ENCODE measurements at regions not wholly inside any gene's neighbourhood (a gene's known extent, or its start where the extent isn't known, plus 50 kb on each side); places are given as distances from the start of the nearest gene placed in this dataset.
"Not testable (repeated sequence)": the region's sequence is repeated elsewhere in the genome, so short reads cannot be mapped to it uniquely, and the experiment has no call there.

DNA sequence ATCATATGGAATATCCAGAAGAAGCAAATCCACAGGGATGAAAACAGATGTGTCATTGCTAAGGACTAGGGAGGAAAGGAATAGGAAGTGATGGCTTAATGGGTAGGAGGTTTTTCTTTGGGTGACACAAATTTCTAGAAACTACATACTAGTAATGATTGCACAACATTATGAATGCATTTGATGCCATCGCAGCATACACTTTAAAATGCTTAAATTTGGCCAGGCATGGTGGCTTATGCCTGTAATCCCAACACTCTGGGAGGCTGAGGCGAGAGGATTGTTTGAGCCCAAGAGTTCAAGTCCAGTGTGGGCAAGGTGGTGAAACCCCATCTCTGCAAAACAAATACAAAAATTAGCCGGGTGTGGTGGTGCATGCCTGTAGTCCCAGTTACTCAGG, 1370.8 kb downstream of the AACS start:
- no peak for DNase-seq (ENCODE audit: low read depth in 2 of 2)

- no peak for DNase-seq (ENCODE audit: low read depth in 2 of 2)
Observed at GRCh38 chr12:126437934-126438333, 1372.7 kb downstream of the AACS start.

GRCh38 chr12:126443977-126444376, 1378.7 kb downstream of the AACS start:
- no peak for DNase-seq (ENCODE audit: low read depth in 2 of 2)

GRCh38 chr12:126447346-126447745, 1382.1 kb downstream of the AACS start:
- no peak for DNase-seq (ENCODE audit: low read depth in 2 of 2)

DNA sequence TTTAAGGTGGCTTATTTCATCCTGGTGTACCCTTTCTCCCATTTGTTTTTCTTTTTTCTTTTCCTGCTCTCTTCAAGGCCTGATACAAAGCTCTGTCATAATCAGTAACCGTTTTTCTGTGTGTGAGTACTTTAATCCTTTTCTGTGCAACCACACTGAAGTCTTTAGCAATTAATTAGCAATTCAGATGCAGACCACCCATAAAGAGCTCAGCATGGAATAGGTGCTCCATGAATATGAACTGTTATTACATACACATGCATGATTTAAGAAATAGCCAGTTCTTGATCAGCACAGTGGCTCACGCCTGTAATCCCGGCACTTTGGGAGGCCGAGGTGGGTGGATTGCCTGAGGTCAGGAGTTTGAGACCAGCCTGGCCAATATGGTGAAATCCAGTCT, 1386.6 kb downstream of the AACS start:
- DNase-seq (ENCODE audit: low read depth in 2 of 2) = no peak

GRCh38 chr12:126452686-126453085, 1387.5 kb downstream of the AACS start:
- DNase-seq (ENCODE audit: low read depth in 2 of 2) = not testable (repeated sequence)

GRCh38 chr12:126454581-126454980, 1389.3 kb downstream of the AACS start:
- no peak for DNase-seq (ENCODE audit: low read depth in 2 of 2)

GRCh38 chr12:126457776-126458175, 1392.5 kb downstream of the AACS start:
- no peak for DNase-seq (ENCODE audit: low read depth in 2 of 2)

GRCh38 chr12:126464153-126464552, 1398.9 kb downstream of the AACS start:
- DNase-seq (ENCODE audit: low read depth in 2 of 2) = no peak

GRCh38 chr12:126469211-126469610, 1404.0 kb downstream of the AACS start:
- DNase-seq (ENCODE audit: low read depth in 2 of 2) = no peak

- no peak for DNase-seq (ENCODE audit: low read depth in 2 of 2)
Observed at GRCh38 chr12:126474703-126475102, 1409.5 kb downstream of the AACS start.

DNA sequence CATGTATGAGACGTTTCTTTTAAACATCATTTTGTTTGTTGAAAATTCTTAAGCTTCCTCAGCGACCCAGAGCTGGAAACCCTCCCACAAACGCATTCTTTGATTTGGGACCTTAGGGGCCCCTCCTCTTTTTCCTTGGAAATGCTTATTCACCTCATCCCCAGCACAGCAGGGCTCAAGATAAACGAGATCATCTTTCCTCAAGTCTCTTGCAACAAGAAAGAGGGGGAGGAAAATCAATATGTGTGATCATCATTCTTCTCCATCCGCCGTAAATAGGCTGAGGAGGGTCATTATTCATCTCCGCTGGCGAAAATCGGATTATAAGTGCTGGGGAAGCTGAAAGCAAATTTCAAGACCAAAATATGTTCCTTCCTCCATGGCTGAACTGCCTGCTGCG, 1415.2 kb downstream of the AACS start:
- no peak for DNase-seq (ENCODE audit: low read depth in 2 of 2)

- no peak for DNase-seq (ENCODE audit: low read depth in 2 of 2)
Observed at GRCh38 chr12:126481688-126482087, 1416.5 kb downstream of the AACS start.

DNA sequence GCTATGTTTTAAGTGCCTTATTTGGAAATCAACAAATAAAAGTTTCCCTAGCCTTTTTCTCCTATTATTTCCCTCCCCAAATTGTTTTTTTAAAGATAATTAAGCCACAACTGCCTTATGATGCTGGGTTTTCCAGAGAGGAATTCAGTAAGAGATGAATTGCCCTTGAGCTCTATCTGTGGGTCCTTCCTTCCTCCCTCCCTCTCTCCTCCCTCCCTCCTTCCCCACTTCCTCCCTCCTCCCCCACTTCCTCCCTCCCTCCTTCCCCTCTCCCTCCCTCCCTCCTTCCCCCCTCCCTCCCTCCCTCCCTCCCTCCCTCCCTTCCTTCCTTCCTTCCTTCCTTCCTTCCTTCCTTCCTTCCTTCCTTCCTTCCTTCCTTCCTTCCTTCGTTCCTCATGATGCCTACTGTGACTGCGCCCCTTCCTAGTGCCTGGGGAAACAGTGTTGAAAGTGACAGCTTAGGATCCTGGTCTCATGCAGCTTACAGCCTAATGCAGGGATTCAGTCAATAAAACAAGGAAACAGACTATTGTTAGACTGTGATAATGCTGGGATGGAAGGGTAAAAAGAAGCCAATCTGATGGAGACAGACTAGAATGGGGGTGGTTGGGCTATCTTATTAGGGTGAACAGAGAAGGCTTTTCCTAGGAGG, 1417.1 kb downstream of the AACS start:
- DNase-seq (ENCODE audit: low read depth in 2 of 2) = no peak

DNA sequence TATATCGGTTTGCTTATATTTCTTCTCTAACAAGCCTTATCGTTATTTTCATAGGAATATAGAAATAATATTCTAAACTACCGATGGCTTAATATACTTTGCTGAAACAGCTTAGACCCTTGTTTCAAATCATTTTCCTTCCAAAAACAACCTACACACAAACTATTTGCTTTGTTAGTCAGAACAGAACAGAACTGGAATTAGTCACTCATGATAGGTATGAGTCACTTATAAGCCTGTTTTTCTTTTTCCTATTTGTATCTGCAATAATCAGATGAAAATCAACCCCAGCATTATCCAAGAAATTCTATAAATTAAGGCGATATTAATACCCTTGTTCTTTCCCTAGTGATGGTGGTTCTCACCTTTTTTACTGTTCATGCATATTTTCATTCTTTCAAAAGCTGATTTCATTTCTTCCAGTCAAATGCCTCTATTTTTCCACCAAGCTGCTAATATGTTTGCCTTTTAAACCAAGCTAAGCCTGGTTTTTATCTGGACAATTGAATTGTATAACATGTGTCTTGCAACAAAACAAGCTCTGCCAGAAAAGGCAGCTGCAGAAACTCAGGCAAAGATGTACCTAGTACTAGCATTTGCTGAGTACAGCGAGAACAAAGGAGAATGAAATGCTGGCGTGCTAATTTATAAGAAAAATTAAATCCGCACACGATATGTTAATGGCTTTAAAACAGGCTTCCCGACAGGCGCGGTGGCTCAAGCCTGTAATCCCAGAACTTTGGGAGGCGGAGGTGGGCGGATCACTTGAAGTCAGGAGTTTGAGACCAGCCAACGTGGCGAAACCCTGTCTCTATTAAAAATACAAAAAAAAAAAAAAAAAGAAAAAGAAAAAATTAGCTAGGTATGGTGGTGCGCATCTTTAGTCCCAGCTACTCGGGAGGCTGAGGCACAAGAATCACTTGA, 1418.2 kb downstream of the AACS start:
- no peak for DNase-seq (ENCODE audit: low read depth in 2 of 2)

GRCh38 chr12:126487431-126487980, 1422.3 kb downstream of the AACS start:
- DNase-seq (ENCODE audit: low read depth in 2 of 2) = no peak

DNA sequence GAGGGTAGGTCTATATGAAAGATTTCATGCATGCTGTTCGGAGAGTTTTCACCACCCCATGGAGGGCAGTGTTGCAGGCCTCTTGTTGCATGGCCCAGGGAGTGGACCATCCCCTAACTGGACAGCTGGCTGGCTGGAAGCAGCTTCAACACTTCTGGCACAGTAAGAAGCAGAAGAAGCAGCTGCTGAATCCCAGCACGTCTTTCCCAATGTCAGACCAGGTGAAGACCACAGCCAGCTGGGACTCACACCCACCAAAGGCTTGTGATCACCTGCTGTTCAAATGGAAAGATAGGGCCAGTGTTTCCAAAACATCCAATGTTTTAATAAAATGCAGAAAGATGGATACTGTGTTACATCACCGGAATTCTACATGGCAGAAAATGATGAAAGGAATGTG, 1423.6 kb downstream of the AACS start:
- no peak for DNase-seq (ENCODE audit: low read depth in 2 of 2)

- DNase-seq (ENCODE audit: low read depth in 2 of 2) = no peak
Observed at GRCh38 chr12:126492181-126492580, 1426.9 kb downstream of the AACS start.

DNA sequence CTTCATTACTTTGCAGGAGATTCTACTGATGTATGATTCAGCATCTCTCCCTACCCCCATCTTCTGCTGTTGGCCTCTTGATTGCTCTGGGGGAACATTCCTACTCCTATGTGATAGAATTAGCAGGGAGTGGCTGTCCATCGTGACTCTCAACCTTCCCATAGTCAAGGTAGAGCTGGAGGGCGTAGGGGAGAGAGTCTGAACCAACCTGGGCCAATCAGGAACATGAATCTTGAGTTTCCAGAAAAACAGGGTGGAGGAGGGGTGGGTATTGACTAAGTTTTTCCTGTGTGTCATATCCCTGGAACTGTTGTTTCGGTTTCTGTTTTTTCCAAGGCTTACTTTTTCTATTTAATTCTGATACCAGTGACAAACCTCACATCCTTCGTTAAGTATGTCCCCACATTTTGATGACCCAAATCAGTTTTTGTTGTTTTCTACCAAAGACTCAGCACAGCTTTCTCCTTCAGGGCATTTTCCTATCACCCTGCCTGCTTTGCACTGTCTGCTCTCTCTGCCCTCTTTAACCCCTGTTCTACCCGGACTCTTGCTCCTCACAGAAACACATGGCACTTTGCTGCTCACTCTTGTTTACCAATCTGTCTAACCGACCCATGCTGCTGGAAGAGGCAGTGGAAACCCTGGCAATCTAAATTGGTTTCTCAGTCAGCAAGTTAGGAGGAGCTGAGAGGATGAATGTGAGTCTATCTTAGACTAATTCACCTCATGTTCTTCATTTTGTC, 1428.3 kb downstream of the AACS start:
- no peak for DNase-seq (ENCODE audit: low read depth in 2 of 2)

DNA sequence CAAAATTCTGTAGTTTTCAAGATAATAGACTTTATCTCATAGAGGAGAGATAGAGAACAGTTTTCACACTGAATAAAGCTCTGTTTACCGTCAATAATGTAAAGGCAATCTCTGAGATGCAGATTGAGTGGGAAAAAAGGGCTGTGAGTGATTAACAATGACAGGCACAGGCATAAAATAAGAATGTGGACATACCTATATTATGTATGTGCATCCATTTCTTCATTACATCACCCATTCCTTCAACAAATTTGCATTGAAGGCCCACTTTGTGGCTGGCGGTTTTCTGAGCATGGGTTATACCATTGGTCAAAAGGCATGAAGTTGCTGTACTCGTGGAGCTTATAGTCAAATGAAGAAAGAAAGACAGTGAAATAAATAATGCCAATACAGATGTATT, 1431.0 kb downstream of the AACS start:
- DNase-seq (ENCODE audit: low read depth in 2 of 2) = no peak

DNA sequence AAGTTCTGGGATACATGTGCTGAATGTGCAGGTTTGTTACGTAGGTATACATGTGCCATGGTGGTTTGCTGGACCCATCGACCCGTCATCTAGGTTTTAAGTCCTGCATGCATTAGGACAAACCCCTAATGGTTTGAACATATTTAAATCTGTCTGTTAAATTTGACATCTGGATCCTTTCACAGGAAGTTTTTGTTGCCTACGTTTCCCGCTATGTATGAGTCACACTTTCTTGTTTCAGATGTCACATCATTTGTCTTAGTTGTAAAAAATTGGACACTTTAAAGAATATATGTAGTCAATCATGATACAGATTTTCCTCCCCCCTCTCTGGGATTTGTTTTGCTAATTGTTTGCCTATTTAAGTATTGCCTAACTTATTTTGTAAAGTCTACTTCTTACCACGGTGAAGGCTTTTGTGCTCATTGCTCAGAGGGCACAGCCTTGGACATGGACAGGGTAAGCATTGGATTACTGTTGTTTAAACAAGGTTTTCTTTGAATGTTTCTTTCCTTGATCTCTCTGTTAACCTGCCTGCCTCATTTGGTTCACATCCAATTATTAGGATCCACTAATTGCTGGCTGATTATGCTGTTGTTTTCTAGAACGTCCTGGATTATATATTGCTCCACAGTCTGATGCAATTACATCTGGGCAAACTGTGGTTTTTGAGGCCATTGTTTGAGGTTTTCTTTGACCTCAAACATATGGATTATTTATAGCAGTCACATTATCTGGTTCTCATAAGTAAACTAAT, 1441.4 kb downstream of the AACS start:
- no peak for DNase-seq (ENCODE audit: low read depth in 2 of 2)
